ENCODE measurements at regions not wholly inside any gene's neighbourhood (a gene's known extent, or its start where the extent isn't known, plus 50 kb on each side); places are given as distances from the start of the nearest gene placed in this dataset.

DNA sequence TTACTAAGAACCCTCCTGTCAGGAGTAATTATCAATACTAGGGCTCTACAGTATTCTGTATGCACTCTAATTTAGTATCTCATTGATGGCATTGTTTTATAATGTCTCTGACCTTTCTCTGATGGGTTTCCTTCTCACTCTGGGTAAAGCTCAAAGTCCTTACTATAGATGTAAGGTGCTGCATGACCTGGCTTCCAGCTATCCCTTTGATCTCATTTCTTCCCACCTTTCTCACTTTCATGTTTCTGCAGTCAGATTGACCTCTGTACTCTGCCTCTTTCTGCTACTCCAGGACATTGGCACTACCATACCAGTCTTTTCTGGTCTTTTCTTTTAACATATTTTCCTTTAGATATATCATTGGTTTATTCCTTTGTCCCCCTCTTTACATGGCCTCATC, 2332.8 kb upstream of the C9orf72 start:
- TF ChIP-seq, protein P1, sequence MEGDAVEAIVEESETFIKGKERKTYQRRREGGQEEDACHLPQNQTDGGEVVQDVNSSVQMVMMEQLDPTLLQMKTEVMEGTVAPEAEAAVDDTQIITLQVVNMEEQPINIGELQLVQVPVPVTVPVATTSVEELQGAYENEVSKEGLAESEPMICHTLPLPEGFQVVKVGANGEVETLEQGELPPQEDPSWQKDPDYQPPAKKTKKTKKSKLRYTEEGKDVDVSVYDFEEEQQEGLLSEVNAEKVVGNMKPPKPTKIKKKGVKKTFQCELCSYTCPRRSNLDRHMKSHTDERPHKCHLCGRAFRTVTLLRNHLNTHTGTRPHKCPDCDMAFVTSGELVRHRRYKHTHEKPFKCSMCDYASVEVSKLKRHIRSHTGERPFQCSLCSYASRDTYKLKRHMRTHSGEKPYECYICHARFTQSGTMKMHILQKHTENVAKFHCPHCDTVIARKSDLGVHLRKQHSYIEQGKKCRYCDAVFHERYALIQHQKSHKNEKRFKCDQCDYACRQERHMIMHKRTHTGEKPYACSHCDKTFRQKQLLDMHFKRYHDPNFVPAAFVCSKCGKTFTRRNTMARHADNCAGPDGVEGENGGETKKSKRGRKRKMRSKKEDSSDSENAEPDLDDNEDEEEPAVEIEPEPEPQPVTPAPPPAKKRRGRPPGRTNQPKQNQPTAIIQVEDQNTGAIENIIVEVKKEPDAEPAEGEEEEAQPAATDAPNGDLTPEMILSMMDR (IDR thresholded peaks at IDR 0.05; ENCODE audit: low read length), result no peak
- no peak for TF ChIP-seq EZH2 (IDR thresholded peaks at IDR 0.05; ENCODE audit: borderline replicate concordance, low read length)
